Vagina (tissue), 2 donors: ENCODE measurements at regions not wholly inside any gene's neighbourhood (a gene's known extent, or its start where the extent isn't known, plus 50 kb on each side); places are given as distances from the start of the nearest gene placed in this dataset.

Source experiments
- POLR2AphosphoS5 ChIP-seq, 2 donors: sonication (generic); formaldehyde crosslinking; IDR thresholded peaks; one replicate each; pipeline ENCODE4 v1.9.0; 2017; ENCODE audit warnings: antibody characterized with exemption in 2 of 2, mild to moderate bottlenecking in 2 of 2, low read depth in 1 of 2; ENCODE audit not compliant: insufficient read depth in 1 of 2
- TF ChIP-seq, protein P1 (sequence below), 3 experiments: fragments of 450-650 bp in 2 of 3; fragments of 200-600 bp in 1 of 3; sonication (generic) in 1 of 3; IDR thresholded peaks; one replicate each; pipeline ENCODE4 v1.5.1; 2017 to 2019; ENCODE audit warnings: antibody characterized with exemption in 3 of 3, mild to moderate bottlenecking in 2 of 3, moderate library complexity in 2 of 3

DNA sequence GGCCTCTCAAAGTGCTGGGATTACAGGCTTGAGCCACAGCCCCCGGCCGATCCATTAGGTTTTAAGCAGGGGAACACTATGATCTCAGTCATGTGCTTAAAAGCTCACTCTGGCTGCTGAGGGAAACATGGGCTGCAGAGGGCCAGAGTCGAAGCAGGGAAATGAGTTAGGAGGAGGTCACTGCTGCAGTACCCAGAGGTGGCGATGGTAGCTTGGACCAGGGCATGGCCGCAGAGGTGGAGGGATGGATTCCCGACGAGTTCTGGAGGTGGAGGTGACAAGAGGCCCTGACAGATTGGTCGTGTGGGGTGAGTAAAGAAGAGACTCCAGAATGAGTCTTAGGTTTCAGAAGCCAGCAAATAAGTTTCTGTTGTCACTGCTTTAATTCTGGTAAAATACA lies 54.4 kb upstream of the INCENP start:
- no peak for TF ChIP-seq POLR2AphosphoS5 (IDR thresholded peaks at IDR 0.05; ENCODE audit: insufficient read depth in 1 of 2, low read depth in 1 of 2)
- TF ChIP-seq, protein P1, sequence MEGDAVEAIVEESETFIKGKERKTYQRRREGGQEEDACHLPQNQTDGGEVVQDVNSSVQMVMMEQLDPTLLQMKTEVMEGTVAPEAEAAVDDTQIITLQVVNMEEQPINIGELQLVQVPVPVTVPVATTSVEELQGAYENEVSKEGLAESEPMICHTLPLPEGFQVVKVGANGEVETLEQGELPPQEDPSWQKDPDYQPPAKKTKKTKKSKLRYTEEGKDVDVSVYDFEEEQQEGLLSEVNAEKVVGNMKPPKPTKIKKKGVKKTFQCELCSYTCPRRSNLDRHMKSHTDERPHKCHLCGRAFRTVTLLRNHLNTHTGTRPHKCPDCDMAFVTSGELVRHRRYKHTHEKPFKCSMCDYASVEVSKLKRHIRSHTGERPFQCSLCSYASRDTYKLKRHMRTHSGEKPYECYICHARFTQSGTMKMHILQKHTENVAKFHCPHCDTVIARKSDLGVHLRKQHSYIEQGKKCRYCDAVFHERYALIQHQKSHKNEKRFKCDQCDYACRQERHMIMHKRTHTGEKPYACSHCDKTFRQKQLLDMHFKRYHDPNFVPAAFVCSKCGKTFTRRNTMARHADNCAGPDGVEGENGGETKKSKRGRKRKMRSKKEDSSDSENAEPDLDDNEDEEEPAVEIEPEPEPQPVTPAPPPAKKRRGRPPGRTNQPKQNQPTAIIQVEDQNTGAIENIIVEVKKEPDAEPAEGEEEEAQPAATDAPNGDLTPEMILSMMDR (IDR thresholded peaks at IDR 0.05), result no peak
